ENCODE measurements at regions not wholly inside any gene's neighbourhood (a gene's known extent, or its start where the extent isn't known, plus 50 kb on each side); places are given as distances from the start of the nearest gene placed in this dataset.

- TF ChIP-seq CTCF (IDR thresholded peaks at IDR 0.05): no peak
- Histone ChIP-seq H3K27me3 (no peaks in the 10 kb centered on the region), H3K4me1 (peaks cover 0 to 11% (median 8%) of the 10 kb centered on the region in 9 donors), H3K9me3 (no peaks in the 10 kb centered on the region), H3K4me3 (no peak overlapping the region), H3K27ac (peak overlapping the region in 1 of 10 donors; percentile 65), H3K36me3 (no peaks in the 10 kb centered on the region)
- intact Hi-C loops (cut with DNase I): no loop called here
- no peak for DNase-seq
- 69 to 75% methylated on average over 7 of the region's 7 CpGs for WGBS, 2 donors
- no peak for ATAC-seq
These were observed 88.2 kb downstream of the GJA1 start for GRCh38 chr6:121523628-121524027.

- intact Hi-C loops (cut with DNase I): no loop called here
- Histone ChIP-seq H3K9me3 (no peaks in the 10 kb centered on the region), H3K27ac (no peak overlapping the region), H3K27me3 (no peaks in the 10 kb centered on the region), H3K4me1 (peaks cover 0 to 11% (median 8%) of the 10 kb centered on the region in 9 donors), H3K4me3 (no peak overlapping the region), H3K36me3 (no peaks in the 10 kb centered on the region)
- TF ChIP-seq CTCF (IDR thresholded peaks at IDR 0.05): no peak
- 94 to 96% methylated on average over 1 of the region's 1 CpG for WGBS, 2 donors
- ATAC-seq (no peak), DNase-seq (no peak)
These were observed 90.8 kb downstream of the GJA1 start for GRCh38 chr6:121526282-121526681.

GRCh38 chr6:121531658-121532169 is 96.3 kb downstream of the GJA1 start:
- no peaks in the 10 kb centered on the region for H3K9me3 ChIP-seq
- ATAC-seq (no peak), DNase-seq (no peak)
- no peaks in the 10 kb centered on the region for H3K4me1 ChIP-seq
- no peak for TF ChIP-seq CTCF (IDR thresholded peaks at IDR 0.05)
- H3K4me3 ChIP-seq: no peak overlapping the region
- intact Hi-C loops (cut with DNase I): no loop called here
- no peak overlapping the region for H3K27ac ChIP-seq
- no peaks in the 10 kb centered on the region for H3K36me3 ChIP-seq
- H3K27me3 ChIP-seq: no peaks in the 10 kb centered on the region
- WGBS, 2 donors: 76 to 81% methylated on average over 4 of the region's 4 CpGs

GRCh38 chr6:121533321-121533841 is 97.9 kb downstream of the GJA1 start:
- no peaks in the 10 kb centered on the region for H3K9me3 ChIP-seq
- ATAC-seq (no peak), DNase-seq (no peak)
- intact Hi-C loops (cut with DNase I): no loop called here
- 86 to 87% methylated on average over 3 of the region's 3 CpGs for WGBS, 2 donors
- H3K27me3 ChIP-seq: no peaks in the 10 kb centered on the region
- no peaks in the 10 kb centered on the region for H3K4me1 ChIP-seq
- no peak for TF ChIP-seq CTCF (IDR thresholded peaks at IDR 0.05)
- H3K27ac ChIP-seq: no peak overlapping the region
- H3K4me3 ChIP-seq: no peak overlapping the region
- no peaks in the 10 kb centered on the region for H3K36me3 ChIP-seq

Measured in heart right ventricle (tissue), 16 donors.